OCI-LY3 (cell line): ENCODE measurements at regions not wholly inside any gene's neighbourhood (a gene's known extent, or its start where the extent isn't known, plus 50 kb on each side); places are given as distances from the start of the nearest gene placed in this dataset.

Experiments used
- EZH2phosphoT487 ChIP-seq: fragments of 200-600 bp; shearing (Covaris generic); IDR thresholded peaks from 2 replicates; pipeline ENCODE4 v1.6.1; 2018; ENCODE audit warnings: antibody characterized with exemption, mixed run types, low read depth
- TF ChIP-seq, protein P1 (sequence below): fragments of 200-600, 300-600 bp; sonication (generic); IDR thresholded peaks from 2 replicates; pipeline ENCODE4 v1.5.1; 2014; ENCODE audit warnings: antibody characterized with exemption, low read length, low read depth

DNA sequence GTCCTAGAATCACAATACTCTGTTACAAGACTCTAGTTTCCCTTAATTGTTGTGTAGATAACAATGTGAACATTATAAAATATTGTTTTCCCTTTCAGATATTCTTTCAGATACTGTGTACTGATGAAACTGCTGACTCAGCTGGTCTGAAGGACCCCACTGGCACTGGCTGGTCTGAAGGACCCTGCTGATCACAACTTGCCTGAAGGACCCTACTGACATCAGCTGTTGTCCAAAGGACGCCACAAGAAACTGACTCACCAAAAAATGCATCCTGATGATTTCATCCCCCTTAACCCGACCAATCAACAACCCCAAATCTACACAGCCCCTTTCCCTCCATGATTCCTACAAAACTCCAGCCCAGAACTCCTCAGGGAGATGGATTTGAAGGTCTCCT is 258.8 kb upstream of the GNPDA2 start:
- TF ChIP-seq, protein P1, sequence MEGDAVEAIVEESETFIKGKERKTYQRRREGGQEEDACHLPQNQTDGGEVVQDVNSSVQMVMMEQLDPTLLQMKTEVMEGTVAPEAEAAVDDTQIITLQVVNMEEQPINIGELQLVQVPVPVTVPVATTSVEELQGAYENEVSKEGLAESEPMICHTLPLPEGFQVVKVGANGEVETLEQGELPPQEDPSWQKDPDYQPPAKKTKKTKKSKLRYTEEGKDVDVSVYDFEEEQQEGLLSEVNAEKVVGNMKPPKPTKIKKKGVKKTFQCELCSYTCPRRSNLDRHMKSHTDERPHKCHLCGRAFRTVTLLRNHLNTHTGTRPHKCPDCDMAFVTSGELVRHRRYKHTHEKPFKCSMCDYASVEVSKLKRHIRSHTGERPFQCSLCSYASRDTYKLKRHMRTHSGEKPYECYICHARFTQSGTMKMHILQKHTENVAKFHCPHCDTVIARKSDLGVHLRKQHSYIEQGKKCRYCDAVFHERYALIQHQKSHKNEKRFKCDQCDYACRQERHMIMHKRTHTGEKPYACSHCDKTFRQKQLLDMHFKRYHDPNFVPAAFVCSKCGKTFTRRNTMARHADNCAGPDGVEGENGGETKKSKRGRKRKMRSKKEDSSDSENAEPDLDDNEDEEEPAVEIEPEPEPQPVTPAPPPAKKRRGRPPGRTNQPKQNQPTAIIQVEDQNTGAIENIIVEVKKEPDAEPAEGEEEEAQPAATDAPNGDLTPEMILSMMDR, result no peak
- TF ChIP-seq EZH2phosphoT487, result no peak
